LHCN-M2 (cell line): ENCODE measurements at regions not wholly inside any gene's neighbourhood (a gene's known extent, or its start where the extent isn't known, plus 50 kb on each side); places are given as distances from the start of the nearest gene placed in this dataset.
A peak's percentile ranks its signal among the peaks of the same experiment; 100 is the strongest.
"Not testable (repeated sequence)": the region's sequence is repeated elsewhere in the genome, so short reads cannot be mapped to it uniquely, and the experiment has no call there.

ENCODE experiments used
- DNase-seq: peaks from one replicate; pipeline ENCODE4 v3.0.0-alpha.2; 2012; ENCODE audit warnings: low read depth

- DNase-seq: not testable (repeated sequence)
These were observed 93.8 kb upstream of the ZC3H12A start for GRCh38 chr1:37380546-37380945.

GRCh38 chr1:37387854-37388253 is 86.5 kb upstream of the ZC3H12A start:
- DNase-seq: no peak

GRCh38 chr1:37389327-37389726 is 85.1 kb upstream of the ZC3H12A start:
- no peak for DNase-seq

- no peak for DNase-seq
These were observed 83.0 kb upstream of the ZC3H12A start for GRCh38 chr1:37391211-37392011.

GRCh38 chr1:37392051-37392450 is 82.3 kb upstream of the ZC3H12A start:
- DNase-seq: no peak

- DNase-seq: no peak
These were observed 80.9 kb upstream of the ZC3H12A start for GRCh38 chr1:37393173-37394120.

GRCh38 chr1:37394574-37395464 is 79.6 kb upstream of the ZC3H12A start:
- DNase-seq: no peak

GRCh38 chr1:37398096-37398495 is 76.3 kb upstream of the ZC3H12A start:
- no peak for DNase-seq

- DNase-seq: no peak
These were observed 75.2 kb upstream of the ZC3H12A start for GRCh38 chr1:37399205-37399604.

- DNase-seq: no peak
These were observed 74.4 kb upstream of the ZC3H12A start for GRCh38 chr1:37399830-37400464.

- no peak for DNase-seq
These were observed 73.7 kb upstream of the ZC3H12A start for GRCh38 chr1:37400466-37401225.

- no peak for DNase-seq
These were observed 71.2 kb upstream of the ZC3H12A start for GRCh38 chr1:37403166-37403565.

GRCh38 chr1:37404711-37405110 is 69.7 kb upstream of the ZC3H12A start:
- DNase-seq: no peak

- DNase-seq: no peak
These were observed 64.3 kb upstream of the ZC3H12A start for GRCh38 chr1:37410105-37410504.

GRCh38 chr1:37410815-37411214 is 63.6 kb upstream of the ZC3H12A start:
- peak; percentile 20 for DNase-seq

- no peak for DNase-seq
These were observed 58.7 kb upstream of the ZC3H12A start for GRCh38 chr1:37415611-37416244.

- DNase-seq: no peak
These were observed 53.9 kb upstream of the ZC3H12A start for GRCh38 chr1:37420456-37420855.

GRCh38 chr1:37423810-37424209 is 50.6 kb upstream of the ZC3H12A start:
- no peak for DNase-seq

GRCh38 chr1:37424523-37424922 is 49.9 kb upstream of the ZC3H12A start:
- DNase-seq: no peak
